GM13976 (cell line): ENCODE measurements at regions not wholly inside any gene's neighbourhood (a gene's known extent, or its start where the extent isn't known, plus 50 kb on each side); places are given as distances from the start of the nearest gene placed in this dataset.

ENCODE experiments used
- DNase-seq: peaks from one replicate; pipeline ENCODE4 v3.0.0; 2012; ENCODE audit warnings: low spot score
- CTCF ChIP-seq: IDR thresholded peaks from 2 replicates; pipeline ENCODE4 v1.5.1; 2012; ENCODE audit warnings: borderline replicate concordance, mild to moderate bottlenecking; ENCODE audit not compliant: insufficient read depth; ENCODE audit errors: extremely low read depth, missing control alignments, control extremely low read depth
- in situ Hi-C: fragments of 300-500 bp; cut with MboI; formaldehyde crosslinking; loops from one replicate; pipeline ENCODE4 v1.12.0; 2022; ENCODE audit warnings: low sequenced_read_pairs, mixed read lengths, inconsistent platforms; ENCODE audit not compliant: unreplicated experiment

DNA sequence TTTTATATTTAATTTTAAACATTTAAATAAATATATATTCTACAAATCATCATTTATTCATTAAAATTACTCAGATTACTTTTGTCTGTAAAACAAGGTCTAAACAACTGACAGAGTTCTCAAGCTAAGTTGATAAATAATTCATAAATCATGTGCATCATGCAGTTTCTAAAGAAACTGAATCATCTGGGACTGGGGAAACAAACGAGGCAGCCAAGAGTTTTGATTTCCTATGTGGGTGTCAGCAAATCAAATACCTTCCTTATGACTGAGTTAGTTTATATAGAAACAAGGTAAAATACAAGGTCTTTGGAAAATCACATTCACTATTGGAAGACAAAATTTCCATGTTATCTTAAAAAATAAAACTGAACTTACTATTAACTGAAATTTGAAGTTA is 149.9 kb upstream of the BEND6 start:
- TF ChIP-seq CTCF, result no peak
- in situ Hi-C loops, result no loop called here
- DNase-seq, result no peak

- in situ Hi-C loops, result no loop called here
- no peak for DNase-seq
- TF ChIP-seq CTCF, result no peak
These were observed 151.3 kb upstream of the BEND6 start for GRCh38 chr6:56803594-56803993.

DNA sequence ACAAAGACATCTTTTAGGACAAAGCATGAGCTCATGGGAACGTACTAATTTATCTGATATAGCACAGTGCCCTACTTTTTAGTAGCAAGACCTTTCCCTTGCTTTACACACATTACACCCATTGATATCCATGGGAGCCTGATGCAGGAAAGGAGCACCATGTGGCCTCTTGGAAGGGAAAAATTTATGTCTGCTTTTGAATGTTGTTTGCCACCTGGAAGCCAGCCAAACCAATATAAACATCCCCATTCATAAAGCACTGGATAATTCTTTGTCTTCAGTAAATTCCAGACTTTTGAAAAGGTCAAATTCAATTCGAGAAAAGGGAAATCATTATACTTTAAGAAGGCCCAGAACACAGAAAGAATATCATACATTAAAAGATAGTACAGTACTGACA is 152.3 kb upstream of the BEND6 start:
- TF ChIP-seq CTCF, result no peak
- DNase-seq, result no peak
- in situ Hi-C loops, result no loop called here

DNA sequence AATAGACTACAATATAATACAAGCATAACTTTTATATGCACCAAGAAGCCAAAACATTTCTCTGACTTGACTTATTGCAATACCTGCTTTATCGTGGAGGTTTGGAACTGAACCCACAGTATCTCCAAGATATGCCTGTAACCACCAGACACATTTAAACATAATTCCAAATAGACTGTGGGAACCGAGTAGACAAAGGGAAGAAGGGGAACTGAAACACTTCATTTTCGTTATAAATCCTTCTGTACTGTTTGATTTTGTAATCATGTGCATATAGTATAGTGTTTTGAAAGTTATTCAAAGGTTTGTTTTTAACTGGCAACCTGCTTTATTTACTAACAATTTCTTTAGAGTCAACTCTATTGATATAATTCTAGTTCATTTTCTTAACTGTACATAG is 154.9 kb upstream of the BEND6 start:
- no peak for TF ChIP-seq CTCF
- in situ Hi-C loops, result no loop called here
- no peak for DNase-seq

- no peak for DNase-seq
- no peak for TF ChIP-seq CTCF
- in situ Hi-C loops, result no loop called here
These were observed 155.5 kb upstream of the DST start for GRCh38 chr6:56798163-56798562.

DNA sequence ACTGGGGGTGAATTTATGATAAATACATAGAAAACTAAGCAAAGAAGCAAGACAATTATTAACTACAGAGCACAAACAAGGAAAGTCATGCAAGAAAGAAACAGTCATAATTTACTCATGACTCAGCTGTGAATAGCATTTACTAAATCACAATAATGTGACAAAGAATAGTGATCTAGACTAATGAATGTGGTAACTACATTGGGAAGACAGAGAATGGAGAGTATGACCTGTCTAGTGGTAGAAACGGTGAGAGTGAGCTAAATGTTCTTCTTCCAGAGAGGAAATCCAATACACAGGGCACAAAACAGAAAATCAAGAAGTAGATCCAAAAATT is 153.5 kb upstream of the DST start:
- in situ Hi-C loops, result no loop called here
- no peak for DNase-seq
- TF ChIP-seq CTCF, result no peak
